Endothelial cell of umbilical vein (primary cell): ENCODE measurements at regions not wholly inside any gene's neighbourhood (a gene's known extent, or its start where the extent isn't known, plus 50 kb on each side); places are given as distances from the start of the nearest gene placed in this dataset.

Experiments used
- CTCF ChIP-seq, 2 donors: IDR thresholded peaks; 1 replicate in 1 of 2; 2 replicates in 1 of 2; pipeline ENCODE4 v1.5.1; 2011; ENCODE audit warnings: low read length in 2 of 2, mild to moderate bottlenecking in 2 of 2, moderate library complexity in 2 of 2, control low read depth in 1 of 2, inconsistent platforms in 1 of 2, low read depth in 1 of 2; ENCODE audit not compliant: insufficient read depth in 1 of 2; ENCODE audit errors: extremely low read depth in 1 of 2
- POLR2A ChIP-seq: IDR thresholded peaks from 2 replicates; pipeline ENCODE4 v1.6.1; 2012; ENCODE audit warnings: low read depth, mild to moderate bottlenecking, control low read depth, low read length
- POLR2AphosphoS5 ChIP-seq: IDR thresholded peaks from 2 replicates; pipeline ENCODE4 v1.6.1; 2012; ENCODE audit warnings: low read depth, mild to moderate bottlenecking, control low read depth, low read length, moderate library complexity; ENCODE audit not compliant: insufficient read depth

GRCh38 chr1:55696891-55697290 lies 481.7 kb upstream of the USP24 start:
- no peak for TF ChIP-seq POLR2A
- TF ChIP-seq CTCF (IDR thresholded peaks at IDR 0.05; ENCODE audit: extremely low read depth in 1 of 2, insufficient read depth in 1 of 2, low read depth in 1 of 2, low read length in 2 of 2): no peak
- no peak for TF ChIP-seq POLR2AphosphoS5
